ENCODE measurements at regions not wholly inside any gene's neighbourhood (a gene's known extent, or its start where the extent isn't known, plus 50 kb on each side); places are given as distances from the start of the nearest gene placed in this dataset.

DNA sequence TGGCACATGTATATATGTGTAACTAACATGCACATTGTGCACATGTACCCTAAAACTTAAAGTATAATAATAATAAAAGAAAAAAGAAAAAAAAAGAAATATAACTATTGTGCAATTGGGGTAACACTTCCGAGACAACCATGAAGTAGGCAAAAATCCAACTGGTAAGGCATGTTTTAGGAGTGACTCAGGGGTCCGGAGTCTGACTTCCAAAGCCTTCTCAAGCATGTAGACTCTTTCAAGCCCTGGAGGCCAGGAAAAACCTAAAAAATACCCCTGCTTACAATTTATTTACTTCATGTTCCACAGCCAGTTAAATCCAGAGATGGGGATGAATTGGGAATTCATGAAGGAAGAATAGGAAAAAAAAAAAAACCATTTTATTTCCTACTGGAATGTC, 161.3 kb upstream of the PHACTR1 start:
- no peak for DNase-seq

DNA sequence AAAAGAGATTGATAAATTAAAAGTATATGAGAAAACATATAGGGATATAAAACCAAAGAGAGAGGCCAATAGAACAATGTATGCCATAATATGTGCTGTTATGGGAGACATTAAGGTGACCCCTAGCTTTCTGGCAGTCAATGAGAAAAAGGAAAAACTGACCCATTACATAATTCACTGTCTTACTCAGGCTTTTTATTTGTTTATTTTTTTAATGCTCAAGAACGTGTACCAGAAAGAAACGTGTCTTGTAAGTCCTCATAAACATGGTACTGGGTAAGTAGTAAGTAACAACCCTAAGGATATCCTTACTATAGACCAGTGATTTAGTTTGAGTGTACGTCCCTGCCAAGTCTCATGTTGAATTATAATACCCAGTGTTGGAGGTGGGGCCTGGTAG, 160.8 kb upstream of the PHACTR1 start:
- no peak for DNase-seq

DNA sequence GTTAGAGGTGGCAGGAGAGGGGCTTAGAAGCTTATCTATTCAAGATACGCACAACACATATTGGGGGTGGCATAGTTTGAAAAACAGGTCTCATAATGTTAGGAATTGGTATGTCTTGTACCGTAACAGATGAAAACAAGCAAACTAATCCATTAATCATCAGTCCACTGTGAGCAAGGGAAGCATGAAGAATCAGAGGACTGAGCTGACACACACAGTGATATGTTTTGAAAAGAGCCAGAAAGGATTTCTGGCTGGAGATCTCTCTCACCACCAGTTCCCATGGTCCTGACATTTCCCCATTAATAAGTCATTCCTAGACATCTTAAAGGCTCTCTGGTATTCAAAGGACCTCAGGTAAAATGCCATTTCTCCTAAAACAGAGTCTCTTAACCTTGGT, 158.8 kb upstream of the PHACTR1 start:
- DNase-seq, result no peak

DNA sequence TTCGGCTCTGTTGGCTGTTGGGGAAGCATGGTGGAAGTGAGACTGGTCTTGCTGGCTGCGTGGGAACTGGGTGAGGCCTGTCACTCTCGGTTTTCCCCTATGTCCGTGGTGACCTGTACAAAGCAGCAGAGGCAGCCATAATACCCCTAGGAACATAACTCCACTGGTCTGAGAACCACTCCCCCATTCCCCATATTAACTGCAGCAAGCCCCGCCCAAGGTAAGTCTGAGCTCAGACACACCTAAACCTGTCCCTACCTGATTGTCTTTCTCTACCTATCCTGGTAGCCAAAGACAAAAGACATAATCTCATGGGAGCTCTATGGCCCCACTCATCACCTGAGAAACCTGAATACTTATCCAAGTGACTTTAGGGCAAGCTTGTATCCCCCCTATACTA, 156.3 kb upstream of the PHACTR1 start:
- no peak for DNase-seq

- no peak for DNase-seq
Observed at GRCh38 chr6:12566618-12567123, 149.9 kb upstream of the PHACTR1 start.

DNA sequence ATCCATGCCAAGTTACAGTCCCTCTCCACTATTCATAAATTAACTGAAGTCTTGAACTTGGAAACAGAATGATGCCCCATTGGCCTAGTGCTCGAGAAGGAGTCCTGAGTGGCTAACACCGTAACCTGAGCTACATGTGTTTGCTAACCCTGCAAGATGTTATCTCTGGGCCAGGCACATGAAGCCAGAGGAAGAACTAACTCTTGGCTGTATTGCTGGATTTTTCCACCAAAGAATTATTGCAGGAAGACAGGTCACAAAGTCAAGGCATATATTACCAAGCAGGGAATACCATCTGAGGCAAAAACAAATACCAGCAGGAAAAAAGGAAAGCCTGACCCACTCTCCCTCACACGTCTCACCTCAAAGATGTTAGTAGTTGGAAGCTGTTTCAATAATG, 148.9 kb upstream of the PHACTR1 start:
- DNase-seq, result no peak

- no peak for DNase-seq
Observed at GRCh38 chr6:12569646-12570045, 146.9 kb upstream of the PHACTR1 start.

DNA sequence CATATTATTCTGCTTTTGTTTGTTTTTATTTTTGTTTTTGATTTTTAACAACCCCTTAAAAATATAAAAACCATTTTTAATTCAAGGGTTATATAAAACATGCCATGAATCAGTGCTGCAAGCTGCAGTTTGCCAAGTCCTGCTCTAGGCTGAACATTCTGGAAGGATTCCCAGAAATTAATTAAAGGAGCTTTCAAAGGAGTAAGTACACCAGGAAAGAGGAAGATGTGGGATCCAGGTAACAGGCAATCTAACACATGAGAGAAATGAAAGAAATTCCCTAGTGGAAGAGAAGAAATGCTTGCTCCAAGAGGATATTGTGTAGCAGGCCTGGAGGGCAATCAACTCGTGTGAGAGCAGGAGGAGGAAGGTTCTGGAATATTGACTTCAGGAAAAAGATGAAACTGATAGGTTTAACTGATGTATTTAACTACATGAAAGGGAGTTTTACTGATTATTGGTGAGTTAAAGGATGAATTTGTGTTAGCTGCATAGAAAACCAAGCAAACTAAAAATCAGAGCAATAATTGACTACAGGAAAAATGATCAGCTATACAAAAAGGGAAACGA, 146.0 kb upstream of the PHACTR1 start:
- peak in 1 of 2 donors; percentile 63 for DNase-seq

- DNase-seq, result no peak
Observed at GRCh38 chr6:12572896-12573827, 143.4 kb upstream of the PHACTR1 start.

GRCh38 chr6:12575961-12576360, 140.6 kb upstream of the PHACTR1 start:
- peak in 1 of 2 donors; percentile 5 for DNase-seq

DNA sequence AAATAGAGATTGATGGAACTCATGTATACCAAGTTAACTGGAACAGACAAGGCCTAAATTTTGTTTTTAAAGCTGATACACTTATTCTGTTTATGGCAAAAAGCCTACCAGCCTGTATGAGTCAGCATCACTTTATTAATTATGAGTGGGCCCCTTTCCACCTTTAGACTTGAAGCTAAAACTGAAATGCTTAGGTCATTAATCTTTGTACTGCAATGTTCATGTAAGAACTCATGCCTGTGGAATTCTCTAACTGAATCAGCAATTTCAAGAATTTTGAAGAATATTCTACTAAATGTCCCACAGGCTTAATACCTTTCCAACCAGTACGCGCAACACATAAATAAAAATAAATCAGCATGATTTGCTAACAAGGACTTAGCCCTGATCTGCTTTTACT, 140.2 kb upstream of the PHACTR1 start:
- DNase-seq, result no peak

- no peak for DNase-seq
Observed at GRCh38 chr6:12577124-12577850, 139.3 kb upstream of the PHACTR1 start.

GRCh38 chr6:12578097-12578496, 138.5 kb upstream of the PHACTR1 start:
- DNase-seq, result no peak

DNA sequence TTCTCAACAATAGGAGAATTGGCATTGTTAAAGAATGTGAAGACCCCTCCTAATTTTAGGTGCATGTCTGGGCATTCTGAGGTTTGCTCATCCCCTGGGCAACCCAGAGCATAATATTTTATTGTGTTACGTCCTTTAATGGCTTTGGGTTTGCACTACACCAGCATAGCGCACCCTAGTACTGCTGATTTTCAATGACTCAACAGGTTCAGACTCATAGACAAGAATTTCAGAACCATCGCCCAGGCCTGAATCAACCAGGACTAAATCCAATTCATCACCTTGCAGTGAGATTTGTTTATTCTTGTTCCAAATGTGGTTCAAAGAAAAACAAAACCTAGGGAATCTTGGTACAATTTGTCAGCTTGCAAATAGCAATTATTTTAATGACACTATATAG, 137.8 kb upstream of the PHACTR1 start:
- no peak for DNase-seq

GRCh38 chr6:12580290-12580689, 136.3 kb upstream of the PHACTR1 start:
- DNase-seq, result no peak

DNA sequence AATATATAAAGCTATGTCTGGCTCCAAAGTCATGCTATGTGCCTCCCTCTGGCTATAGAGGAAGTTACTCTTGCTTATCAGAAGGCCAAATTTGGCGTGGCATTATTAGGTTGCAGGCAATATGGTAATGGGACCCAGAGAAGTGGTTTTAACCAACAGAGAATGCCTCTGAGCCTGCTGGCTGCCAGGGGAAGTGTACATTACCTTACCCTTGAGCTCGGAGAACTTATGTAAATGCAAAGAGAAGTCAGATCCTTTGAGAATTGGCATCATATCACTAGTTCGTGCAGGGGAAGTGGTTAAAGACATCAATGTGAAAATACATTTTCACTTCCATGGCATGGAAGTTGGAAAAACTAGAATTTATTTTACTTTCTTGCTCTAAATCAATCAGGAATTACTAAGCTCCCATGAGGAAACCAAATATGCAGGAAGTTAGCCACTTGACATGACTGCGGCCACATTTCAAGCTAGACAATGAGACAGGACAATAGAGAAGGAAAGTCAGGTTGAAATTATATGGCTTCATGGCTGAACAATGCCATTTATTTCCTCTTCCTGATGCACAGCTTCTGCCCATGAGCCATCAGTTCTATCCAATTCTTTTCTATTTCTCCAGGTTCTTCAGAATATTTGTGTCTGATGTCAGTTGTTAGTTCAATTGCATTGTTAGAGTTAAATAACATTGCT, 134.0 kb upstream of the PHACTR1 start:
- no peak for DNase-seq

- no peak for DNase-seq
Observed at GRCh38 chr6:12584631-12585405, 131.7 kb upstream of the PHACTR1 start.

DNA sequence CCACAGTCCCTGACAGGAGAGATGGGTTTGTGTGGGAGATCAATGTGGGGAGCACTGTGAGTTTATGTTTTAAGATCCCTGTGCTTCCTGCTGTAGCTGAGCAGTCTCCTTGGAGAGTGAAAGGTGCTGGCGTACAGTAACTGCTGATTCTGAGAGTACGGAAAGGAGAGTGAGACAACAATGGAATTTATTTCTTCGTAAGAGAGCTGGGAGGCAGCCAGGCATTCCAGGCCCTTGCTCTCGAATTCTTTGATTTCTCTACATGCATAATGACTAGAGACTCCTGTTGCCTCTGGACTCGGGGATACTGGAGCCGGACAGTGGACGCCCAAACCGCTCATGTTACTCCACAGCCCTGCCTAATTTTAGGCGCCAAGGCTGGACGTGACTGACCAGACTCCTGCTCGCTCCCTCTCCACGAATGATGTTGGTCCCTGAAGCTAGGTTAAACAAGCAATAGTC, 131.0 kb upstream of the PHACTR1 start:
- DNase-seq, result no peak

- no peak for DNase-seq
Observed at GRCh38 chr6:12586721-12587480, 129.7 kb upstream of the PHACTR1 start.

GRCh38 chr6:12590901-12591300, 125.7 kb upstream of the PHACTR1 start:
- no peak for DNase-seq

DNA sequence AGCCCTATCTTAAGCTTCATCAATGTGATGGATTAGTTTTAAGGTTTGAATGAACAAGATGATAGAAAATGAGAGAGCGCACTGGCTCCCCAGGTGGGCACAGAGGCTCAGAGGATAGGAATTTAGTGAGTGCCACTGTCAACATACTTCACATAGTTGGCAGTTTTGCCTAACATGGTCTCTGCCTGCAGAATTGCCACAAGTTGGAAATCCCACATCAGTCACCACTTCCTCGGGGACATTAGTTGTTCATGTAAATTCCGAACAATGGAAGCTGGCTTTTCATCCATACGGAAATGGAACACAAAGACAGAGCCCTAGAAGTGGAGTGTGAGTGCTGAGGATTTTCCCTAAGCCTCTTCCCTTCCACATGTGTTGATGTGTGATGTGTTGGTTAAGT, 123.9 kb upstream of the PHACTR1 start:
- DNase-seq, result no peak

All from hippocampal formation (tissue), 2 donors.